SK-N-SH (cell line): ENCODE measurements at regions not wholly inside any gene's neighbourhood (a gene's known extent, or its start where the extent isn't known, plus 50 kb on each side); places are given as distances from the start of the nearest gene placed in this dataset.

ENCODE experiments used
- CHD2 ChIP-seq: fragments of 150-350 bp; IDR thresholded peaks from 2 replicates; pipeline ENCODE4 v1.6.1; 2018; ENCODE audit warnings: low read length; ENCODE audit not compliant: partially characterized antibody
- JUND ChIP-seq: IDR thresholded peaks from 2 replicates; pipeline ENCODE4 v1.4.0; 2012
- POLR2AphosphoS5 ChIP-seq: IDR thresholded peaks from 2 replicates; pipeline ENCODE4 v1.6.1; 2012; ENCODE audit warnings: low read depth, low read length
- TAF1 ChIP-seq: IDR thresholded peaks from 2 replicates; pipeline ENCODE4 v1.6.1; 2012; ENCODE audit warnings: low read depth, mild to moderate bottlenecking, low read length, moderate library complexity, borderline replicate concordance
- TF ChIP-seq, protein P1 (sequence below): IDR thresholded peaks from 2 replicates; pipeline ENCODE4 v1.4.0; 2012; ENCODE audit warnings: low read depth
- TF ChIP-seq, protein P2 (sequence below): IDR thresholded peaks from 2 replicates; pipeline ENCODE4 v1.4.0; 2012; ENCODE audit warnings: low read depth, borderline replicate concordance

DNA sequence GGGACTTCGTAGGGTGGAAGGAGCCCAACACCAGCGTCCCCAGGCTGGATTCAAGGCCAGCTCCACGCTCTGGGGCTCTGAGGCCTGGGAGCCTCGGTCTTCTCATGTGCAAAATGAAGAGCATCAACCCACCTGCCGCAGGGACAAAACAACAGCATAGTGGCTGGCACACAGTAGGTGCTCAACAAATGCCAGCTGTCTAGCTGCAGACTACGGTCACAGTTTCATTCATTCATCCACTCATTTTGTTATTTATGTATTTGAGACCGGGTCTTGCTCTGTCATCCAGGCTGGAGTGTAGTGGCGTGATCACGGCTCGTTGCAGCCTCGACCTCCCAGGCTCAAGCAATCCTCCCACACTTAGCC lies 60.7 kb downstream of the CEBPB start:
- TF ChIP-seq TAF1 (no peak), POLR2AphosphoS5 (no peak), JUND (no peak), CHD2 (no peak)
- TF ChIP-seq, protein P1, sequence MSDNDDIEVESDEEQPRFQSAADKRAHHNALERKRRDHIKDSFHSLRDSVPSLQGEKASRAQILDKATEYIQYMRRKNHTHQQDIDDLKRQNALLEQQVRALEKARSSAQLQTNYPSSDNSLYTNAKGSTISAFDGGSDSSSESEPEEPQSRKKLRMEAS, result no peak
- TF ChIP-seq, protein P2, sequence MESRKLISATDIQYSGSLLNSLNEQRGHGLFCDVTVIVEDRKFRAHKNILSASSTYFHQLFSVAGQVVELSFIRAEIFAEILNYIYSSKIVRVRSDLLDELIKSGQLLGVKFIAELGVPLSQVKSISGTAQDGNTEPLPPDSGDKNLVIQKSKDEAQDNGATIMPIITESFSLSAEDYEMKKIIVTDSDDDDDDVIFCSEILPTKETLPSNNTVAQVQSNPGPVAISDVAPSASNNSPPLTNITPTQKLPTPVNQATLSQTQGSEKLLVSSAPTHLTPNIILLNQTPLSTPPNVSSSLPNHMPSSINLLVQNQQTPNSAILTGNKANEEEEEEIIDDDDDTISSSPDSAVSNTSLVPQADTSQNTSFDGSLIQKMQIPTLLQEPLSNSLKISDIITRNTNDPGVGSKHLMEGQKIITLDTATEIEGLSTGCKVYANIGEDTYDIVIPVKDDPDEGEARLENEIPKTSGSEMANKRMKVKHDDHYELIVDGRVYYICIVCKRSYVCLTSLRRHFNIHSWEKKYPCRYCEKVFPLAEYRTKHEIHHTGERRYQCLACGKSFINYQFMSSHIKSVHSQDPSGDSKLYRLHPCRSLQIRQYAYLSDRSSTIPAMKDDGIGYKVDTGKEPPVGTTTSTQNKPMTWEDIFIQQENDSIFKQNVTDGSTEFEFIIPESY, result no peak
